ENCODE measurements at regions not wholly inside any gene's neighbourhood (a gene's known extent, or its start where the extent isn't known, plus 50 kb on each side); places are given as distances from the start of the nearest gene placed in this dataset.

- no peak for TF ChIP-seq SIN3A (IDR thresholded peaks at IDR 0.05; ENCODE audit: borderline replicate concordance, insufficient read depth, low read length)
- no peak for TF ChIP-seq REST (IDR thresholded peaks at IDR 0.05; ENCODE audit: insufficient read depth in 1 of 2, low read depth in 2 of 2, low read length in 2 of 2)
Observed at GRCh38 chr18:70418546-70419311, 129.9 kb downstream of the SOCS6 start.

GRCh38 chr18:70417847-70418246 lies 129.0 kb downstream of the SOCS6 start:
- 0 out of 2 replicates have a peak, but pooled peaks have one; percentile 21 for TF ChIP-seq SIN3A (IDR thresholded peaks at IDR 0.05; ENCODE audit: borderline replicate concordance, insufficient read depth, low read length)
- peak; percentile 44; the same call in 1 of the 2 replicates for TF ChIP-seq TAF1 (IDR thresholded peaks at IDR 0.05; ENCODE audit: borderline replicate concordance, insufficient read depth, low read length)
- TF ChIP-seq FOXP2 (optimal IDR thresholded peaks at IDR 0.05; ENCODE audit: borderline replicate concordance, extremely low read depth, extremely low read length, insufficient read depth) = no peak
- TF ChIP-seq REST (IDR thresholded peaks at IDR 0.05; ENCODE audit: insufficient read depth in 1 of 2, low read depth in 2 of 2, low read length in 2 of 2) = peak in 1 of 2 experiments; percentile 57; a peak in 1 of 4 replicates
- TF ChIP-seq POLR2AphosphoS5 (IDR thresholded peaks at IDR 0.05; ENCODE audit: low read depth, low read length) = no peak

- TF ChIP-seq REST (IDR thresholded peaks at IDR 0.05; ENCODE audit: insufficient read depth in 1 of 2, low read depth in 2 of 2, low read length in 2 of 2) (no peak), TAF1 (IDR thresholded peaks at IDR 0.05; ENCODE audit: borderline replicate concordance, insufficient read depth, low read length) (no peak), POLR2AphosphoS5 (IDR thresholded peaks at IDR 0.05; ENCODE audit: low read depth, low read length) (no peak), SIN3A (IDR thresholded peaks at IDR 0.05; ENCODE audit: borderline replicate concordance, insufficient read depth, low read length) (no peak), FOXP2 (optimal IDR thresholded peaks at IDR 0.05; ENCODE audit: borderline replicate concordance, extremely low read depth, extremely low read length, insufficient read depth) (no peak)
Observed at GRCh38 chr18:70416496-70416895, 127.7 kb downstream of the SOCS6 start.

GRCh38 chr18:70415823-70416488 lies 127.1 kb downstream of the SOCS6 start:
- no peak for TF ChIP-seq SIN3A (IDR thresholded peaks at IDR 0.05; ENCODE audit: borderline replicate concordance, insufficient read depth, low read length)
- TF ChIP-seq POLR2AphosphoS5 (IDR thresholded peaks at IDR 0.05; ENCODE audit: low read depth, low read length) = no peak
- no peak for TF ChIP-seq TAF1 (IDR thresholded peaks at IDR 0.05; ENCODE audit: borderline replicate concordance, insufficient read depth, low read length)
- TF ChIP-seq REST (IDR thresholded peaks at IDR 0.05; ENCODE audit: insufficient read depth in 1 of 2, low read depth in 2 of 2, low read length in 2 of 2) = no peak
- TF ChIP-seq FOXP2 (optimal IDR thresholded peaks at IDR 0.05; ENCODE audit: borderline replicate concordance, extremely low read depth, extremely low read length, insufficient read depth) = no peak

Data from PFSK-1 (cell line).